ENCODE measurements at regions not wholly inside any gene's neighbourhood (a gene's known extent, or its start where the extent isn't known, plus 50 kb on each side); places are given as distances from the start of the nearest gene placed in this dataset.

- Histone ChIP-seq H3K4me3 (no peak overlapping the region), H3K27ac (peak overlapping the region; percentile 67), H3K4me1 (peaks cover 12% of the 10 kb centered on the region), H3K9me3 (peaks cover 4% of the 10 kb centered on the region), H3K36me3 (ENCODE audit: insufficient read depth in 1 of 2, low read depth in 1 of 2) (no peaks in the 10 kb centered on the region), H3K27me3 (ENCODE audit: insufficient read depth in 3 of 3, low read length in 2 of 3) (no peaks in the 10 kb centered on the region)
- WGBS, 3 donors: 41 to 50% (median 44%) methylated on average over 15 of the region's 15 CpGs
- intact Hi-C loops (cut with DNase I): no loop called here
- peak; percentile 73 to 79 for DNase-seq
- TF ChIP-seq CTCF (IDR thresholded peaks at IDR 0.05): no peak
- ATAC-seq: peak; percentile 53 to 80 (median 78)
Measured at GRCh38 chr20:17835240-17835933, 133.2 kb downstream of the SNX5 start.

- intact Hi-C loops (cut with DNase I): no loop called here
- H3K27ac ChIP-seq: no peak overlapping the region
- H3K27me3 ChIP-seq (ENCODE audit: insufficient read depth in 3 of 3, low read length in 2 of 3): no peaks in the 10 kb centered on the region
- TF ChIP-seq CTCF (IDR thresholded peaks at IDR 0.05): no peak
- peaks cover 12% of the 10 kb centered on the region for H3K4me1 ChIP-seq
- ATAC-seq (no peak), DNase-seq (no peak)
- WGBS, 3 donors: 60 to 76% (median 68%) methylated on average over 2 of the region's 2 CpGs
- no peak overlapping the region for H3K4me3 ChIP-seq
- no peaks in the 10 kb centered on the region for H3K9me3 ChIP-seq
- H3K36me3 ChIP-seq (ENCODE audit: insufficient read depth in 1 of 2, low read depth in 1 of 2): no peaks in the 10 kb centered on the region
Measured at GRCh38 chr20:17834804-17835203, 133.8 kb downstream of the SNX5 start.

- Histone ChIP-seq H3K4me3 (no peak overlapping the region), H3K9me3 (no peaks in the 10 kb centered on the region), H3K36me3 (ENCODE audit: insufficient read depth in 1 of 2, low read depth in 1 of 2) (no peaks in the 10 kb centered on the region), H3K4me1 (peaks cover 12% of the 10 kb centered on the region), H3K27me3 (ENCODE audit: insufficient read depth in 3 of 3, low read length in 2 of 3) (no peaks in the 10 kb centered on the region), H3K27ac (no peak overlapping the region)
- no peak for TF ChIP-seq CTCF (IDR thresholded peaks at IDR 0.05)
- DNase-seq (no peak), ATAC-seq (no peak)
- WGBS, 3 donors: 82 to 88% (median 82%) methylated on average over 9 of the region's 9 CpGs
- intact Hi-C loops (cut with DNase I): no loop called here
Measured at GRCh38 chr20:17833036-17833674, 133.4 kb downstream of the BANF2 start.

GRCh38 chr20:17832236-17832915 is 132.6 kb downstream of the BANF2 start:
- no peak for ATAC-seq
- Histone ChIP-seq H3K27me3 (ENCODE audit: insufficient read depth in 3 of 3, low read length in 2 of 3) (no peaks in the 10 kb centered on the region), H3K9me3 (no peaks in the 10 kb centered on the region), H3K36me3 (ENCODE audit: insufficient read depth in 1 of 2, low read depth in 1 of 2) (no peaks in the 10 kb centered on the region), H3K27ac (no peak overlapping the region), H3K4me3 (no peak overlapping the region), H3K4me1 (peaks cover 12% of the 10 kb centered on the region)
- 80 to 86% (median 83%) methylated on average over 9 of the region's 9 CpGs for WGBS, 3 donors
- DNase-seq: no peak
- TF ChIP-seq CTCF (IDR thresholded peaks at IDR 0.05): no peak
- intact Hi-C loops (cut with DNase I): no loop called here
